GM12878 (cell line): ENCODE measurements at regions not wholly inside any gene's neighbourhood (a gene's known extent, or its start where the extent isn't known, plus 50 kb on each side); places are given as distances from the start of the nearest gene placed in this dataset.

Experiments used
- CEBPB ChIP-seq, 2 experiments: fragments of 150-350 bp in 1 of 2; IDR thresholded peaks; 2 replicates each; pipeline ENCODE4 v1.6.1; 2012 to 2014; ENCODE audit warnings: low read depth in 2 of 2, low read length in 2 of 2, borderline replicate concordance in 1 of 2, inconsistent platforms in 1 of 2
- ZNF274 ChIP-seq: IDR thresholded peaks from one replicate; pipeline ENCODE4 v1.8.0; 2011; ENCODE audit not compliant: insufficient read length, insufficient read depth
- TF ChIP-seq, protein P1 (sequence below), 3 experiments: IDR thresholded peaks in 2 of 3; conservative IDR thresholded peaks in 1 of 3; 2 replicates each; pipeline ENCODE4 v1.5.1; 2011; ENCODE audit warnings: low read depth in 3 of 3, low read length in 3 of 3, mild to moderate bottlenecking in 3 of 3, control low read depth in 2 of 3, moderate library complexity in 2 of 3, inconsistent platforms in 1 of 3, mixed read lengths in 1 of 3; ENCODE audit not compliant: control insufficient read depth in 2 of 3, insufficient read depth in 1 of 3; ENCODE audit errors: extremely low read depth in 1 of 3

GRCh38 chr21:27680181-27680580 lies 713.3 kb upstream of the ADAMTS5 start:
- TF ChIP-seq ZNF274 (no peak), CEBPB (IDR thresholded peaks at IDR 0.05; ENCODE audit: borderline replicate concordance in 1 of 2, low read depth in 2 of 2, low read length in 2 of 2) (no peak)
- TF ChIP-seq, protein P1, sequence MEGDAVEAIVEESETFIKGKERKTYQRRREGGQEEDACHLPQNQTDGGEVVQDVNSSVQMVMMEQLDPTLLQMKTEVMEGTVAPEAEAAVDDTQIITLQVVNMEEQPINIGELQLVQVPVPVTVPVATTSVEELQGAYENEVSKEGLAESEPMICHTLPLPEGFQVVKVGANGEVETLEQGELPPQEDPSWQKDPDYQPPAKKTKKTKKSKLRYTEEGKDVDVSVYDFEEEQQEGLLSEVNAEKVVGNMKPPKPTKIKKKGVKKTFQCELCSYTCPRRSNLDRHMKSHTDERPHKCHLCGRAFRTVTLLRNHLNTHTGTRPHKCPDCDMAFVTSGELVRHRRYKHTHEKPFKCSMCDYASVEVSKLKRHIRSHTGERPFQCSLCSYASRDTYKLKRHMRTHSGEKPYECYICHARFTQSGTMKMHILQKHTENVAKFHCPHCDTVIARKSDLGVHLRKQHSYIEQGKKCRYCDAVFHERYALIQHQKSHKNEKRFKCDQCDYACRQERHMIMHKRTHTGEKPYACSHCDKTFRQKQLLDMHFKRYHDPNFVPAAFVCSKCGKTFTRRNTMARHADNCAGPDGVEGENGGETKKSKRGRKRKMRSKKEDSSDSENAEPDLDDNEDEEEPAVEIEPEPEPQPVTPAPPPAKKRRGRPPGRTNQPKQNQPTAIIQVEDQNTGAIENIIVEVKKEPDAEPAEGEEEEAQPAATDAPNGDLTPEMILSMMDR (IDR thresholded peaks at IDR 0.05 in 2 of 3, conservative IDR thresholded peaks at IDR 0.05 in 1 of 3; ENCODE audit: control insufficient read depth in 2 of 3, extremely low read depth in 1 of 3, insufficient read depth in 1 of 3, low read depth in 3 of 3, low read length in 3 of 3): no peak
